A549 (cell line): ENCODE measurements at regions not wholly inside any gene's neighbourhood (a gene's known extent, or its start where the extent isn't known, plus 50 kb on each side); places are given as distances from the start of the nearest gene placed in this dataset.

Experiments used
- ATAC-seq, 2 experiments: fragments of 200-7000 bp in 1 of 2; fragments of >200 bp in 1 of 2; cut with Nextera tagmentation in 1 of 2; cut with Tn5 transposase in 1 of 2; 3 replicates each; pipeline versions ENCODE4 v1.8.0 to v1.9.1; 2018 to 2020; ENCODE audit warnings: mild to moderate bottlenecking in 1 of 2, moderate library complexity in 1 of 2
- CTCF ChIA-PET: fragments of 300-600 bp; sonication (Branson Sonifier 250); formaldehyde crosslinking; extraction: SDS; loops from one replicate; lab custom pipeline; 2021; ENCODE audit warnings: antibody characterized with exemption, inconsistent platforms; lab: Yijun Ruan, JAX
- POLR2A ChIA-PET: fragments of 350-600 bp; formaldehyde crosslinking; extraction: SDS; loops from one replicate; lab custom pipeline; 2021; ENCODE audit warnings: antibody characterized with exemption, inconsistent platforms; lab: Yijun Ruan, JAX
- DNase-seq, 2 experiments: peaks; one replicate each; pipeline versions ENCODE4 v3.0.0 to v3.0.0-alpha.2; 2011 to 2016; ENCODE audit warnings: low read depth in 1 of 2, low spot score in 1 of 2
- FAIRE-seq: peaks from 2 replicates; lab custom pipeline; 2011; peaks lifted over from hg19 to GRCh38; lab: Jason Lieb, UNC
- H3K27ac ChIP-seq, 2 experiments: fragments of >200 bp; sonication (Bioruptor Twin); formaldehyde crosslinking; 3 replicates each; pipeline ENCODE4 v1.5.1; 2016 to 2017
- H3K4me1 ChIP-seq: fragments of >200 bp; sonication (Bioruptor Twin); formaldehyde crosslinking; 3 replicates; pipeline ENCODE4 v1.6.1; 2016
- H3K4me2 ChIP-seq: fragments of >200 bp; sonication (Bioruptor Twin); formaldehyde crosslinking; 3 replicates; pipeline ENCODE4 v1.6.1; 2016
- H3K4me3 ChIP-seq: fragments of >200 bp; sonication (Bioruptor Twin); formaldehyde crosslinking; 3 replicates; pipeline ENCODE4 v1.5.1; 2016
- H3K9me3 ChIP-seq: fragments of >200 bp; sonication (Bioruptor Twin); formaldehyde crosslinking; 3 replicates; pipeline ENCODE4 v1.6.1; 2016
- CHD2 ChIP-seq: fragments of 150-350 bp; IDR thresholded peaks from 2 replicates; pipeline ENCODE4 v1.6.1; 2014; ENCODE audit warnings: low read length; ENCODE audit not compliant: partially characterized antibody
- CHD4 ChIP-seq: fragments of 200-600 bp; sonication (generic); IDR thresholded peaks from 2 replicates; pipeline ENCODE4 v1.6.1; 2016; ENCODE audit warnings: antibody characterized with exemption, mild to moderate bottlenecking, borderline replicate concordance
- EHF ChIP-seq: fragments of 250-450 bp; sonication (Bioruptor Pico); IDR thresholded peaks from 2 replicates; pipeline ENCODE4 v1.5.0; 2020; ENCODE audit warnings: mild to moderate bottlenecking
- EHMT2 ChIP-seq: fragments of 200-600 bp; sonication (generic); IDR thresholded peaks from 2 replicates; pipeline ENCODE4 v1.6.1; 2016; ENCODE audit warnings: antibody characterized with exemption, low read depth, mild to moderate bottlenecking, moderate library complexity
- ELK1 ChIP-seq: fragments of 150-350 bp; IDR thresholded peaks from 2 replicates; pipeline ENCODE4 v1.6.1; 2014; ENCODE audit warnings: low read depth, mild to moderate bottlenecking, low read length
- HEYL ChIP-seq: fragments of 250-450 bp; sonication (Bioruptor Pico); IDR thresholded peaks from 2 replicates; pipeline ENCODE4 v1.8.0; 2021; ENCODE audit warnings: mild to moderate bottlenecking, moderate library complexity
- HMGXB4 ChIP-seq: fragments of 250-450 bp; sonication (Bioruptor Pico); IDR thresholded peaks from 2 replicates; pipeline ENCODE4 v1.5.0; 2021; ENCODE audit warnings: mild to moderate bottlenecking, moderate library complexity, borderline replicate concordance
- HOXB13 ChIP-seq: fragments of 250-450 bp; sonication (Bioruptor Pico); IDR thresholded peaks from 2 replicates; pipeline ENCODE4 v1.5.0; 2020; ENCODE audit warnings: low read depth, mild to moderate bottlenecking, moderate library complexity
- KDM1A ChIP-seq: fragments of 200-600 bp; sonication (generic); IDR thresholded peaks from 2 replicates; pipeline ENCODE4 v1.6.1; 2016; ENCODE audit warnings: low read depth, mild to moderate bottlenecking
- NR3C1 ChIP-seq: fragments of >200 bp; sonication (Bioruptor Twin); formaldehyde crosslinking; IDR thresholded peaks from 3 replicates; pipeline ENCODE4 v1.6.1; 2017
- PBX3 ChIP-seq: IDR thresholded peaks from 2 replicates; pipeline ENCODE4 v1.6.1; 2012
- POLR2AphosphoS2 ChIP-seq: conservative IDR thresholded peaks from 2 replicates; pipeline ENCODE4 v1.6.1; 2012; ENCODE audit warnings: low read length, improper control_type of control experiment, inconsistent platforms
- RCOR1 ChIP-seq: fragments of 150-350 bp; IDR thresholded peaks from 2 replicates; pipeline ENCODE4 v1.6.1; 2014; ENCODE audit warnings: antibody characterized with exemption, low read length, low read depth
- RFX5 ChIP-seq: fragments of 450-650 bp; IDR thresholded peaks from 2 replicates; pipeline ENCODE4 v1.7.1; 2014; ENCODE audit warnings: antibody characterized with exemption, mild to moderate bottlenecking, moderate library complexity
- RNF2 ChIP-seq: fragments of 200-600 bp; sonication (generic); IDR thresholded peaks from 2 replicates; pipeline ENCODE4 v1.6.1; 2016; ENCODE audit warnings: low read depth, mild to moderate bottlenecking, antibody characterized with exemption, moderate library complexity, borderline replicate concordance
- SMC3 ChIP-seq: fragments of >200 bp; sonication (Bioruptor Twin); formaldehyde crosslinking; IDR thresholded peaks from 3 replicates; pipeline ENCODE4 v1.6.1; 2018; ENCODE audit warnings: inconsistent platforms
- SREBF2 ChIP-seq: fragments of 450-650 bp; IDR thresholded peaks from 2 replicates; pipeline ENCODE4 v1.6.1; 2014; ENCODE audit warnings: mild to moderate bottlenecking, moderate library complexity
- TFCP2L1 ChIP-seq: fragments of 250-450 bp; sonication (Bioruptor Pico); IDR thresholded peaks from 2 replicates; pipeline ENCODE4 v1.5.0; 2021; ENCODE audit warnings: mild to moderate bottlenecking
- USF2 ChIP-seq: fragments of 450-650 bp; IDR thresholded peaks from 2 replicates; pipeline ENCODE4 v1.6.1; 2014; ENCODE audit warnings: antibody characterized with exemption
- ZNF302 ChIP-seq: fragments of 250-450 bp; sonication (Bioruptor Pico); IDR thresholded peaks from 2 replicates; pipeline ENCODE4 v1.9.0; 2021; ENCODE audit warnings: inconsistent platforms, mild to moderate bottlenecking, moderate library complexity
- WGBS: methylation state at CpG from one replicate; pipeline ENCODE4 v1.1.6; 2017; ENCODE audit errors: missing lambda C conversion rate; 5-methylcytosine and 5-hydroxymethylcytosine counted together
- TF ChIP-seq, protein P1 (sequence below): fragments of >200 bp; sonication (Bioruptor Twin); formaldehyde crosslinking; IDR thresholded peaks from 3 replicates; pipeline ENCODE4 v1.5.1; 2016
- TF ChIP-seq, protein P2 (sequence below): fragments of 200-600 bp; sonication (generic); IDR thresholded peaks from 2 replicates; pipeline ENCODE4 v1.6.1; 2016; ENCODE audit warnings: antibody characterized with exemption, mild to moderate bottlenecking, moderate library complexity
- TF ChIP-seq, protein P3 (sequence below): fragments of 250-450 bp; sonication (Bioruptor Pico); IDR thresholded peaks from 2 replicates; pipeline ENCODE4 v1.5.0; 2020; ENCODE audit warnings: low read depth, mild to moderate bottlenecking, moderate library complexity

DNA sequence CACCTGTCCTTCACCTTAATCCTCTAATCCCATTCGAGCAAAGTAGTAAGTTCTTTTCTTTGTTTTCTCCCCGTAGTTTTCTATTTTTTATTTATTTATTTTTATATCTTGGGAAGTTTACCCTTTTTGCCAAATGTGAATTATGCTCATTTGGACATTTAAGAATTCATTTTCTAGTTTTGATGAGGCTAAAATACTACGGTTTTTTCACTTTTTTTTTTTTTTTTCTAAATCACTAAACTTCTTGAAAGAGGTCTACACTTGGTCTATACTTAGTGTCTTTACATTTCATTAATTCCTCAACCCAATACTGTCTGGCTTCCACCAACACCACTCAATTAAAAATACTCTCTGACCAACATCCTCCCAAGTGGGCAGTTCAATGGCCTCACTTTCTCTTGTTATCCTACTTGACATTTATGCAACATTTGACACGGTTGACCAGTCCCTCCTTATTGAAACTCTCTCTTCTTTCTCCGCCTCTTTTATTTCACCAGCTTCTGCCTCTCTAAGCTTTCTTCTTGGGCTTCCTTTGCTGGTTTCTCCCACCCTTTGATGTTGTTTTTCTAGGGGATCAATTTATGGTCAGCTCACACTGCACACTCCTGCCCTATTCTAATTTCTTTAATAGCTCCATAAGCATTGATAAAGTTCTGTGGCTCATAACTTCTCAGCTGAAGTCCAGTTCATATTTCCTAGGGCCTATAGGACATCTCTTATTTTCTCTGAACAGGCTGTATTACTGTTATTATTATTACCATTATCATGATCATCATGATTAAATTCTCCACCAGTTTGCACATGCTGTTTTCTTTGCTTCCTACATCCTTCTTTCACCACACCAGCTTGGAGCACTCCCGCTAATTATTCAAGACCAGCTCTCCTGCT lies 72.6 kb upstream of the CITED2 start:
- Histone ChIP-seq H3K4me1 (no peaks in the 10 kb centered on the region), H3K4me3 (no peak overlapping the region), H3K9me3 (no peaks in the 10 kb centered on the region), H3K27ac (no peak overlapping the region), H3K4me2 (no peak overlapping the region)
- TF ChIP-seq SREBF2, result no peak
- TF ChIP-seq HMGXB4 (CRISPR knock-in tag), result no peak
- no peak for TF ChIP-seq RFX5
- no peak for TF ChIP-seq TFCP2L1 (CRISPR knock-in tag)
- TF ChIP-seq PBX3, result no peak
- no peak for TF ChIP-seq POLR2AphosphoS2
- TF ChIP-seq, protein P1, sequence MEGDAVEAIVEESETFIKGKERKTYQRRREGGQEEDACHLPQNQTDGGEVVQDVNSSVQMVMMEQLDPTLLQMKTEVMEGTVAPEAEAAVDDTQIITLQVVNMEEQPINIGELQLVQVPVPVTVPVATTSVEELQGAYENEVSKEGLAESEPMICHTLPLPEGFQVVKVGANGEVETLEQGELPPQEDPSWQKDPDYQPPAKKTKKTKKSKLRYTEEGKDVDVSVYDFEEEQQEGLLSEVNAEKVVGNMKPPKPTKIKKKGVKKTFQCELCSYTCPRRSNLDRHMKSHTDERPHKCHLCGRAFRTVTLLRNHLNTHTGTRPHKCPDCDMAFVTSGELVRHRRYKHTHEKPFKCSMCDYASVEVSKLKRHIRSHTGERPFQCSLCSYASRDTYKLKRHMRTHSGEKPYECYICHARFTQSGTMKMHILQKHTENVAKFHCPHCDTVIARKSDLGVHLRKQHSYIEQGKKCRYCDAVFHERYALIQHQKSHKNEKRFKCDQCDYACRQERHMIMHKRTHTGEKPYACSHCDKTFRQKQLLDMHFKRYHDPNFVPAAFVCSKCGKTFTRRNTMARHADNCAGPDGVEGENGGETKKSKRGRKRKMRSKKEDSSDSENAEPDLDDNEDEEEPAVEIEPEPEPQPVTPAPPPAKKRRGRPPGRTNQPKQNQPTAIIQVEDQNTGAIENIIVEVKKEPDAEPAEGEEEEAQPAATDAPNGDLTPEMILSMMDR, result no peak
- WGBS, result 79% methylated on average over 6 of the region's 6 CpGs
- ATAC-seq, result no peak
- no peak for DNase-seq
- ChIA-PET POLR2A (no interaction called here), CTCF (no interaction called here)
- no peak for FAIRE-seq

DNA sequence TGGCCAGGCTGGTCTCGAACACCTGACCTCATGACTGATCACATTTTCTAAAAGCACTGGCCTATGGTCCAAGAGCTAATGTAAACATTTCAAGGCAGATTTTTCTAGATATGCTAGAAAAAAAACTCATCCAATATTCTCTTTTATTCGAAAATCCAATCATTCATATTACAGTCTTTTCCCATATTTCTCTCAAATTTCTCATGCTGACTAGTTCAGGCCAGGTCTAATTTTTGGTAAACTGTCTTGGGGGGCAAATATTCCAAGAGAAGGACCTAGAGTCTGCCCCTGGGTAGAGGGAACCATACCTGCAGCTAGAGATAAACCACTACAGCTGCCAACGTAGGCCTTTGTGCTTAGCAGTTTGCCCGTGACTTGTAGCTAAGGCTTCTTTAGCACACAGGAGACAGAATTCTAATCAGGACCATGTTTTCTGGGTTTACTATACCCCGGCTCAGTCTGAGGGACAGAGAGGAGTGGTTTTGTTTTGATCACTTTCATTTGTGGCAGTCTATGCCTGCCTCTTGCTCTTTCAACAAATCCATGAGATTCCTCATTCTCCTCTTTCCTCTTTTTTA lies 71.8 kb upstream of the CITED2 start:
- Histone ChIP-seq H3K9me3 (no peaks in the 10 kb centered on the region), H3K4me1 (no peaks in the 10 kb centered on the region), H3K4me3 (no peak overlapping the region), H3K27ac (no peak overlapping the region), H3K4me2 (no peak overlapping the region)
- WGBS, result 83% methylated on average over 5 of the region's 5 CpGs
- ATAC-seq (no peak), DNase-seq (no peak), FAIRE-seq (no peak)
- POLR2A ChIA-PET, result no interaction called here
- CTCF ChIA-PET, result no interaction called here
- TF ChIP-seq RFX5, result no peak
- TF ChIP-seq RNF2, result no peak
- TF ChIP-seq, protein P2, sequence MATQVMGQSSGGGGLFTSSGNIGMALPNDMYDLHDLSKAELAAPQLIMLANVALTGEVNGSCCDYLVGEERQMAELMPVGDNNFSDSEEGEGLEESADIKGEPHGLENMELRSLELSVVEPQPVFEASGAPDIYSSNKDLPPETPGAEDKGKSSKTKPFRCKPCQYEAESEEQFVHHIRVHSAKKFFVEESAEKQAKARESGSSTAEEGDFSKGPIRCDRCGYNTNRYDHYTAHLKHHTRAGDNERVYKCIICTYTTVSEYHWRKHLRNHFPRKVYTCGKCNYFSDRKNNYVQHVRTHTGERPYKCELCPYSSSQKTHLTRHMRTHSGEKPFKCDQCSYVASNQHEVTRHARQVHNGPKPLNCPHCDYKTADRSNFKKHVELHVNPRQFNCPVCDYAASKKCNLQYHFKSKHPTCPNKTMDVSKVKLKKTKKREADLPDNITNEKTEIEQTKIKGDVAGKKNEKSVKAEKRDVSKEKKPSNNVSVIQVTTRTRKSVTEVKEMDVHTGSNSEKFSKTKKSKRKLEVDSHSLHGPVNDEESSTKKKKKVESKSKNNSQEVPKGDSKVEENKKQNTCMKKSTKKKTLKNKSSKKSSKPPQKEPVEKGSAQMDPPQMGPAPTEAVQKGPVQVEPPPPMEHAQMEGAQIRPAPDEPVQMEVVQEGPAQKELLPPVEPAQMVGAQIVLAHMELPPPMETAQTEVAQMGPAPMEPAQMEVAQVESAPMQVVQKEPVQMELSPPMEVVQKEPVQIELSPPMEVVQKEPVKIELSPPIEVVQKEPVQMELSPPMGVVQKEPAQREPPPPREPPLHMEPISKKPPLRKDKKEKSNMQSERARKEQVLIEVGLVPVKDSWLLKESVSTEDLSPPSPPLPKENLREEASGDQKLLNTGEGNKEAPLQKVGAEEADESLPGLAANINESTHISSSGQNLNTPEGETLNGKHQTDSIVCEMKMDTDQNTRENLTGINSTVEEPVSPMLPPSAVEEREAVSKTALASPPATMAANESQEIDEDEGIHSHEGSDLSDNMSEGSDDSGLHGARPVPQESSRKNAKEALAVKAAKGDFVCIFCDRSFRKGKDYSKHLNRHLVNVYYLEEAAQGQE, result no peak
- no peak for TF ChIP-seq EHMT2
- TF ChIP-seq USF2, result no peak
- no peak for TF ChIP-seq CHD2
- no peak for TF ChIP-seq HOXB13
- no peak for TF ChIP-seq KDM1A
- TF ChIP-seq, protein P3, sequence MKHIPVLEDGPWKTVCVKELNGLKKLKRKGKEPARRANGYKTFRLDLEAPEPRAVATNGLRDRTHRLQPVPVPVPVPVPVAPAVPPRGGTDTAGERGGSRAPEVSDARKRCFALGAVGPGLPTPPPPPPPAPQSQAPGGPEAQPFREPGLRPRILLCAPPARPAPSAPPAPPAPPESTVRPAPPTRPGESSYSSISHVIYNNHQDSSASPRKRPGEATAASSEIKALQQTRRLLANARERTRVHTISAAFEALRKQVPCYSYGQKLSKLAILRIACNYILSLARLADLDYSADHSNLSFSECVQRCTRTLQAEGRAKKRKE (CRISPR knock-in tag), result no peak
- no peak for TF ChIP-seq NR3C1
- TF ChIP-seq EHF (CRISPR knock-in tag), result no peak
- no peak for TF ChIP-seq RCOR1
- TF ChIP-seq CHD4, result no peak
- no peak for TF ChIP-seq HEYL (CRISPR knock-in tag)
- no peak for TF ChIP-seq ZNF302 (CRISPR knock-in tag)
- TF ChIP-seq SMC3, result no peak
- no peak for TF ChIP-seq ELK1
